NCI-H2227 (cell line): ENCODE measurements at regions not wholly inside any gene's neighbourhood (a gene's known extent, or its start where the extent isn't known, plus 50 kb on each side); places are given as distances from the start of the nearest gene placed in this dataset.
A peak's percentile ranks its signal among the peaks of the same experiment; 100 is the strongest.

Experiments
- DNase-seq: peaks from one replicate; lab custom pipeline; 2025; ENCODE audit not compliant: unreplicated experiment; lab: John Stamatoyannopoulos, UW

DNA sequence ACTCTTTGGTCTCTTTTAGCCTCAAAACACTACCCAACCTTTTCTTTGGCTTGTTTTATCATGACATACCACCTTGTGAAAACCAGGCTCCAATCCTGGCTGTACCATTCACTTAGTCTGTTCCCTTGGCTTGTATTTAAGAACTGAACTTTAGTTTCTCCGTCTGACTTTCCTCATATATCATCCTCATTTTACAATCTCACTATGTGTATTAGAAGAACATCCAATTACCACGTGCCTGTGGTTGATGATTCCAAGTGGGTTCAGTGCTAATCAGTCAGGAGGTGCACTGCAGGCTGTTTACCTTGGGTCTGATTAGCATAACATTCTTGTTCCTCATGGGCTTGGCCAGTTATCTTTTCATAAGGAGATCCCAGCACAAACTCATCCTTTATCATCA, 144.8 kb upstream of the KLF14 start:
- no peak for DNase-seq

DNA sequence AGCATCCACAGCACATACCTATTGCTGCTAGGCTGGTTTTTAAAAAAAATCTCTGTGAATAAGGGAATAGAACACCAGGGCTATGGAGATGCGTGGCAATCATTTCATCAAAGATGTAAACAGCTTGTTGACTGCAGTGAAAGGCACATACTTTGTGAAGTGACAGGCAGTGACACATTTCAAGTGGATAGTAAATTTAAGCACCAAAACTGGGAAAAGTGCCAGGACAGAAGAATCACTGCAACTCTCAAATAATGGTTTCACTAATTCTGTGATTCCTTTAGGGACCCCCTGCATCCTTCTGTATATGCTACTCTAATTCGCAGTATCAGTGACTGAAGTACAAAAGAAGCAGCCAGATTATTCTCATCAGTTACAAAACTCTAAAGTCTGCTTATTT, 145.2 kb upstream of the KLF14 start:
- DNase-seq = peak; percentile 48

DNA sequence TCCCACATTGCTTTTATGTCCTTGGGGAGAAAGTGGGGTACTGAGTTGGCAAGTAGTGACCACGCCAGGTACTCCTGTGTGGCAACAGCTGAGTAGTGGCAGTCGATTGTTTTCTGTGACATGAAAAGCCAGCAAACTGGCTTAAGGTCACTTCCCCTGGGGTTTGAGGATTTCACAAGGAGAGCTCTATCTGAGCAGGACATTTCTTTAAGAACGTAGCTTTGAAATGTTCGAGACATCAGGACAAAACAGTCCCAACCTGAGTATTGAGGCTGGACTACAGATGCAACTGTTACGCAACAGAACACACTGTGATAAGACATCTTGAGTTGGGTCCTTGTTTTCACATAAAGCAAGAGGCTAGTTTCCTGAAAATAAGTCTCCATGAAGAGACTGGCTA, 146.7 kb upstream of the KLF14 start:
- no peak for DNase-seq

DNA sequence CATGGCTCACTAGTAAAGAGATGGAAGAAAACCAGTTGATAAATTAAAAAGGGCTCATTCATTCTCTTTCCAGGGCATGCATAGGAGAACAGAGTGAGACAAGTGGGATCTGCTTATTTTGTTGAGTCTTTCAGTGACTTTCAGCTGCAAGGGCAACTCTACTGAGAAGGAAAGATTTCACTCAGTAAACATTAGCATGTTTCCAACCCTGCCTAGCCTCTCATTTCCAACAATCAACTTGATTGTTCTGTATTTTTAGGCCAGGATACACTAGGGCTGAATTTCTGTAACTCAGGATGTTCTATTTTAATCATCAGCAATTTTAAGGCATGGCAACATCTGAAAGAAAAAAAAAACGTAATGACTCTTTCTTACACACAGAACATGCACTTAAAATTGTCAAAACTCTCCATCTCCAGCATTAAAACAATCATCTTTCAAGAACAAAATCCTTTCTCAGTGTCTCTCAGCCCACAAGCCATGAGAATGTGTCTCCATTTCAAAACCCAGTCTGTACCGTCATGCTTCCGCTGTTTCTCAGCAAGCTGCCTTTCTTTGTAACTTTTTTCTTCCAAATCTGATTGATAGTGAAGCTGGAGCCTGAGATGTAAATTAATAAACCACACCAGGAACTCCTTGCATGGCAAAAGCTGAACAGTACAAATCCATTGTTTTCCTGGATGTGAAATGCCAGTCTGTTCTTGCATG, 147.2 kb upstream of the KLF14 start:
- no peak for DNase-seq

DNA sequence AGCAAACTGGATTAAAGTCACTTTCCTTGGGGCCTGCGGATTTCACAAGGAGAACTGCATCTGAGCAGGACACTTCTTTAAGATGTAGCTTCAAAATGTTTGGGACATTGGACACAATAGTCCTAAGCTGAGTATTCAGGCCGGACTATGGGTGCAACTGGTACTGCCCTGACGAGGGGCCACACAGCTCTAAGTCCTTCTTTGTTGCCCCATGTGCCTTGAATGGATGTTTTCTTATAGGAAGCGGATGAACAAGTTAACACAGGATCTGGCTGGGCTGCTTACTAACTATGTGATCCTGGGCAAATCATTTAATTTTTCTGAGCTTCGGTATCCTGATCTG, 147.8 kb upstream of the KLF14 start:
- no peak for DNase-seq

DNA sequence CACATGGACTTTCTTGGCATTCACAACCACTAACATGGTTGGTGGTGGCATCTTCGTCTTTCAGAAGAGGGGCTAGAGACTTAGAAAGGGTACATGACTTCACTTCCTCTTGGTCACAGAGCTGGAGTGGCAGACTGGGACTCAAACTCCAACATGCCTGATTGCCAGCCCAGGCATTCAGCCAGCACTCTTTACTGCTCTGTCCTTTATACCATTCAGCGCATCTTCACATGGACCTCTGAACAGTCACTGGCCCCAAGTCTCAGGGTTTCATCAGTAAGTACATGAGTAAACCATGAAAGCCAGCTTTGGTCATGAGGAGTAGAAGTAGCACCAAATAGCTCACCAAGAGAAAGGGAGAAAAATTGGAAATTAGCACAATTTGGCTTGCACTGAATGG, 148.4 kb upstream of the KLF14 start:
- no peak for DNase-seq

DNA sequence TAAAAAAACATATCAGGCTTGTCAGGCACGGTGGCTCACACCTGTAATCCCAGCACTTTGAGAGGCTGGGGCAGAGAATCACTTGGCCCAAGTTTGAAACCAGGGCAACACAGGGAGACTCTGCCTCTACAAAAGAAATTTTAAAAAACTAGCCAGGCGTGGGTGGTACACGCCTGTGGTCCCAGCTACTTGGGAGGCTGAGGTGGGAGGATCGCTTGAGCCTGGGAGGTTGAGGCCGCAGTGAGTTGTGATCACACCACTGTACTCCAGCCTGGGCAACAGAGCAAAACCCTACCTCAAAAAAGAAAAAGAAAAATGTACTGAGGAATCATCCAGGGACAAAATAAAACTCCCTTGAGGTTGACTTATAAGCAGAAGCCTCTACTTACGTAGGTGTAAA, 149.9 kb upstream of the KLF14 start:
- no peak for DNase-seq

DNA sequence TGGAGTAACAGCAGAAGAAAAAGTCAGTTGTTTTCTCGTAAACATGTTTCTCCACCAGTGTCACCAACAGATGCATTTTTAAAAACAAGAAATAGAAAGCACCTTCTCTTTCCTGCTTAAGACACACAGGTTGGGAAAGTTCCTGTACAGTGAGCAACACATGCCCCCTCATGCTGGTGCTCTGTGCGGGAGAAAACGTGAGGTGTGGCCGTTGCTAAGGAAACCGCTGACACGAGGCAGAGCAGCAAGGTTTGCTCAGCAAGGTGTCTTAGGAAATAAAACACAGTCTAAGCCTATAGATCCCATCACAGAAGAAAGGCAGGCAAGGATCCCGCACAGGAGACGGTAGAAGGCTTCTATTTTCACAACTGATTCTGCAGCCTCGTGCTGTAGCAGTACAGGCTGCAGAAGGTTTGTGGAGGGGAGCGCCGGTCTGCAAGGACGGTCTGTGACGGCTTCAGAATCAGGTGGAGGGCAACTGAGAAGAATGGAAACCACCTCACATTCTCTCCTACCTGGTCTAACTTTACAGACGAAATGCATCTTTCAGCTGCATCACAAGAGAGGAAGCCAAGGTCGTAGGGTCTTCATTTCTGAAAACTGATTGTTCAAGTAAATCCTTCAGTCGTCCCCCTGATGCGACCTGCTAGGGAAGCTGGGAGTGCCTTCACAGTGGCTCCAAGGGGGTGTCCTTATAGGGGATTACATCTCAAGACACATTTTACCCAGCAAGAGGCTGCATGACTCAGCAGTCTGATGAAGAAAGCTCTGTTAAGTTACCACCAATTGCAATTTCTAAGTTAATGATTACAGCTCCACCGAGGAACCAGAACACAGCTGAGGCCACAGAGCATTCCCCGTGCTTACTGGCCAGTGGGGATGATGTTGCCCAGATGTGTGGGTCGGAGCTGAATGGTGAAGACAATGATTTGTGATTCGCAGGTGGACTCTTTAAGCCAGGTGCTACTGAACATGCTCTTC, 150.7 kb upstream of the KLF14 start:
- DNase-seq = peak; percentile 38

DNA sequence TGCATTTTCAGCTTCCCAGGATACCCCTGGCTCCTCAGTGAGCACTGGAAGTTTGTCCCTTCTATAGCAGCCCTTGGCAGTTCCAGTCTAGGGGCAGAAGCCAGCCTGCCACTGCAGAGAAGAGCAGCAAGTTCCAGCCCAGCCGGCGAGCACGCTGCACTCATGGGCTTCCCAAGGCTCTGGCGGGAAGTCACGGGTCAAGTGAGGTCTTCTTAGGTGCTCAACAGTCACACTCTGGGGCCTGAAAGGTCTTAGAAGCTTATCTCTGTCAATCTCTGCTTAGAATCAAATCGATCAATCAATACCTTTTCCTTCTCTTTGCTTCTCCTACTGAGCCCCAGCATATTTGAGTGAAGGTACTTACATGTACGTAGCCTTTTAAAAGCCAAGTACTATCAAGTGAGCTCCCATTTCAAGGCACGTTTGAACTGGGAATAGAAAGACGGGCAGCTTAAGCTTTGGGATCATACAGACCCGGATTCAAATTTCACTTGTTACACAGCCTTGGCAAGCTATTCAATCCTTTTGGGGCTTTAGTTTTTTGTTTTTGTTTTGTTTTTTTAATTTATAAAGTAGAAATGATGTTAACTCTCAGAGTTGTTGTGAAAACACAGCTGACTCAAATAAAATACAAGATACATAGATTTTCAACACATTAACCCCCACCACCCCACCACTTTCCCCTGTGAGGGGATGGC, 152.6 kb upstream of the KLF14 start:
- DNase-seq = peak; percentile 54

DNA sequence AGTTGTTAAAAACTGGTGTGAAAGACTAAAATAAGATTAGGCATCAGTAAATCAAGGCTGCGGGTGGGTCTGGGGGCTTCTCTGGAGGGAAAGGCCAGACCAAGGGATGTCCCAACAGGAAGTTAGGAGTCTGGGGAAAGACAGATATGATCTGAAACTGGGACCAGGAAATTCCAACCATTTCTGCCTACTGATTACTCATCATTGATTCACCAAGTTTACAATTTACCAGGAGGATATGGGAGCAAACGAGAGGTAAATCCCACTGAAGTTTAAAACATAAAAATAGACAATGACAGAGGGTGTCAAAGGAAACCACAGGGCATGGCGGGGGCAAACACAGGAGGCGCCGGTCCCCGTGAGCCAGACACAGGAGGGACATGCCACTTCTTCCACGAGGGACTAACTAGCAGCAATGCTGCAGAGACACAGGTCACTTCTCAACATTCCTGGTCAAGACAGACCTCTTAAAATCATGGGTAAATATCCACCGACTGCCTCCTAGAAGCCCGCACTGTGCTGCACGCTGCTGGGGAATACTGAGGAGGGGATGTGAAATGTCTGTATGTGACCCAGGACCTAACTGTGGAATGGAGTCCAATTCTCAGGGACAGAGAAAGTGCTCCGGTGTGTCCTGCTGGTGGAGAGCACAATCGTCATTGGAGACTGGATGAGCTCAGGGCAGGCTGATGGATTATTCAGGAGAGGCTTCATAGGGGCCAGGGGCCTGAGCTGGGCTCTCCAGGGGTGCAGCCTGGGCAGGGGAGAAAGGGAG, 153.4 kb upstream of the KLF14 start:
- DNase-seq = no peak

DNA sequence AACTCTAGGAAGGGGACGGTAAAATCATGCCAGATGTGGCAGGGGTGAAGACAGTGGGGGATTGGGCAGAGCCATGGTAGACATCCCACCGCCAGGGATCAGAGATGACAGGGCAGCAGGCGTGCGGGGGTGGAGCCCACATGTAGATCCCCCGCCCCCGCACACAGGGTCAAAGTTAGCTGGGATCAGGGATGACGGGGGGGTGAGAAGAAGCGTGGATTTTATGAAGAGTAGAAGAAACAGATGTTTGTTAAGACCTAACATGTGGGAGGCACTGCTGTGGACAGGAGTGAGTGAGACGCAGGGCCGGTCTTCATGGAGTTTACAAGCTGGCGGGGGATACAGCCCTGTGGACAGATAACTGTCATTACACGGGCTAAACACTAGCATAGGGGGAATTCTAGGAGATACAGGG, 154.0 kb upstream of the KLF14 start:
- DNase-seq = no peak

DNA sequence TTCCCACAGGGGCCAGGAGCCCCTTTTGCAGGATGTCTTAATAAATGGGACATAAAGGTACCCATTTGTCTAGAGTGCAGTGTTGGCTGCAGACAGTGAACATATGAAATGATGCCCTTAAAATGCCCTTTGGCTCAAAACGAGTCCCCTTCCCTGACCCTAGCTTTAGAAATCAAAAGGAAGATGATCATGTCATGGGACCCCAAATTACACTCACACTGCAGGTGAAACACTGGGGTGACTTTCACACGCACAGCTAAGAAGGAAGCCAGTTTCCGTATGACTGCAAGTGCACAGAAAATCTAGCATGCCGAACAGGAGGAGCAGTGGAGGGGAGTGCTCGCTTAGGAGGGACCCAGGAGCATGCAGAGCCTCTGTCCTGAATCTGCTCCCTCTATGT, 154.5 kb upstream of the KLF14 start:
- DNase-seq = no peak

DNA sequence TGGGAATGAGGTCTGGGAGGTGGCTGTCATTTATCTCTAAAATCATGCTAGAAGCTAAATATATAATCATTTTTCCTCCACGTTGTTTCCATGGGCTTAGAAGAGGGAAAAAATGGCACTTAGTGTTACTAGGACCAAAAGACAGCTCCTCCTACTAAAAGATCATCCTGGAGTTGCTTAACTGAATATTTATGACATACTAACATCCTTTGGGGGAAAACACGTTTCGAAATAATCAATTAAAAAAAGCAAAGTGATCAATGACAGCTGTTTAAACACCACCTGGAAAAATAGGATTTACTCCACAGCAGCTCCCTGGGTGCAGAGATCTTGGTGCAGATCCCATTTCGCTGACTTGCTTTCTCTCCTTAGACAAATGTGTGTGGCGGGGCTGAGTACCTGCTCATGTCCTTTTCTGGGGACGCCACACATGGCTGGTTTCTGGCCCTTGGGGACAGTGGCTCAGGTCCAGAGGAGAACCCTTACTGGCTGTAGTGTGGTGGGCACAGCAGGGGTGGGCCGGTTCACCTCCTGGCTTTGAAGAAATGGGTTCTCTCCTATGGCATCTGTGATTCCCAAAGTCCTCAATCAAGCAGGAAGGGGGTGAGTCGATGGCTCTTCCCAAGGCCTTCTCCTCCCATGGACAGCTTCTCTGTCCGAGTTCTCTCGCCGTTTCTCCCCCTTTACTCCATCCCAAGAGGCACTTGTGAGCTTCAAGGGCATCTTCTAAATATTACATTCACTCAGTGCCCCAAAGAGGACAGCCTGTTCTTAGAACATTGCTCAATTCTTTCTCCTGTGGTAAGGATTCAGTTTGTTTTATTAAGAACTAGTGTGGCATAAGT, 156.4 kb upstream of the KLF14 start:
- DNase-seq = no peak

DNA sequence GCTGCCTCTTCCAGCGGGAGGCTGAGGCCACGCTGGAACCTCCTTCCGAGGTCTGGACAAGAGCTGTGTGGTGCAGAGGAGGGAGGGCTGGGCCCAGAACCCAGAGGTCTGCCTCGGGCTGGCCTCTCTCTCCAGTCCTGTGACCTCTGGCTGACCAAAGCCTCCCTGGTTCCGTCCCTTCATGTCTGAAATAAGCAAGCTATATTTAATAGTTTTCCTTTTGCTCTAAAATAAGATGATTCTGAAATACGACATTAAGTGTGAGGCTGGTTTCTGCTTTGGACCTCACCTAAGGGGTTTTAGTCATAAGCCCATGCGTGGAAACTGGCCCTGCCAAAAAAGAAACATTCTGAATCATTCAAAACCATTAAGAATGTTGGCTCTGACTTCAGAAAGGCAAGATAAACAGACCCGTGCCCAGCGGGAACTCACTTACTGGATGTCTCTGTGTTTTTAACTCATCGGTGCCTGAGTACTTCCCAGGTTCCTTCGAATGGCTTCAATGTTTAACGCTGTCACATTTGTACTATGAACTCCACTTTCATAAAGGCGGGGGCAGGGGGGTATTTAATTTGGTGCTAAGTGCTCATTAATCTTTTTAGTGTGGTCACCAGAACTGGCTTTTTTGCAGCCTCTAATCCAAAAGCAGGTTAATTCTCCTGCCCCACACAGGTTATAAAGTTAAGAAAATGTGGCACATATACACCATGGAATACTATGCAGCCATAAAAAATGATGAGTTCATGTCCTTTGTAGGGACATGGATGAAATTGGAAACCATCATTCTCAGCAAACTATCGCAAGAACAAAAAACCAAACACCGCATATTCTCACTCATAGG, 157.5 kb upstream of the KLF14 start:
- no peak for DNase-seq

DNA sequence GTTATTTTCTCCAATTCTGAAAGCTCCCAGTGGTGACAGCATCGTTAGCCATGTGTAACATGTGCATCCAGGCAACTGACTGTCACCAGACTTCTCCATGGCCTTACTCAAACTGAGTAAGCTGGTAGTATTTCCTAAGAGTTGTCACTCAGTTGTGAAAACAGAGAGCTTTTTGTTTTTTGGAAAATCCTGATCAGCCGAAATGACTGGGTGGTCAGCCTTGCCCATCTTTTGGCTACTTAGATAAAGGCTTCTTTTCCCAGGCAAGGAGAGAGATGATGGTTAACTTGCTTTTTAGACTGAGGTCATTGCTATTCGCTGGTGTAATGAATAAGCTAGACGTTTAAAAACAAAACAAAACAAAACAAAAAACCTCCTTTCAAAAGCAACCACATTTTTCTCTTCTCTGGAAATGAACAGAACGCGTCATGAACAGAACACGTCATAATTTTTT, 159.5 kb upstream of the KLF14 start:
- DNase-seq = no peak

DNA sequence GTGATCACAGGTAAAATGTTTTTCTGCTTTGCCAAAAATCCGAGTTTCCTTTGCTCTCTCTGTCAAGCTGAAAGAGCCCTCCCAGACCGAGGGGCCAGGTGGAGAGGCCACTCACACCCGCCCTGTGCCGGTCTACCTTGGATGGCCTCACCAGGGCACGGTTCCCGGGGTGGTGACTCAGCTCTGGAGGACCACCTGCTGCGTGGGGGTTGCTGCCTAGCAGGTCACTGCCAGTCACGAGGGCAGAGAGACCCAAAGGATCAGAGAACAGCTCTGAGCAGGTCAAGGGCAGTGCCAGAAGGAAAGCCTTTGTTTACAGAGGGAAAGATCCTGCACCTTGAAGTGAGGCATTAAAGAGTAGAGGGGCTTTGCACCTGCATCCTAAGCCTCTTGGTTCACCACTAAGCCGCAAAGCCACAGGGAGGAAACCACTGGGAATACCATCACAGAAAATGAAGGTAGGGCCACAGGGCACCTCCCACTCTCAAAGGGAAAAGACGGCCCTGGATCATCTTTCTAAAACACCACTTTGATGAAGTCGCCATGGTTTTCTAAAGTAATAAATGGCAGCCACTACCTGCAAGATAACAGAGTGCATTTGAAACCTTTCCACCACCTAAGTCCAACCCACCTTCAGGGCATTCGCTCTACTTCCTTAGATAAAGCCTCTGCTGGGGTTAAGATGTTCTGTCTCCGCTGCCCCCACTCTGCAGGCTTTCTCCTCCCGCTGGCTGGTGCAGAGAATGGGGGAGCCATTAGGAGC, 160.3 kb upstream of the KLF14 start:
- no peak for DNase-seq

DNA sequence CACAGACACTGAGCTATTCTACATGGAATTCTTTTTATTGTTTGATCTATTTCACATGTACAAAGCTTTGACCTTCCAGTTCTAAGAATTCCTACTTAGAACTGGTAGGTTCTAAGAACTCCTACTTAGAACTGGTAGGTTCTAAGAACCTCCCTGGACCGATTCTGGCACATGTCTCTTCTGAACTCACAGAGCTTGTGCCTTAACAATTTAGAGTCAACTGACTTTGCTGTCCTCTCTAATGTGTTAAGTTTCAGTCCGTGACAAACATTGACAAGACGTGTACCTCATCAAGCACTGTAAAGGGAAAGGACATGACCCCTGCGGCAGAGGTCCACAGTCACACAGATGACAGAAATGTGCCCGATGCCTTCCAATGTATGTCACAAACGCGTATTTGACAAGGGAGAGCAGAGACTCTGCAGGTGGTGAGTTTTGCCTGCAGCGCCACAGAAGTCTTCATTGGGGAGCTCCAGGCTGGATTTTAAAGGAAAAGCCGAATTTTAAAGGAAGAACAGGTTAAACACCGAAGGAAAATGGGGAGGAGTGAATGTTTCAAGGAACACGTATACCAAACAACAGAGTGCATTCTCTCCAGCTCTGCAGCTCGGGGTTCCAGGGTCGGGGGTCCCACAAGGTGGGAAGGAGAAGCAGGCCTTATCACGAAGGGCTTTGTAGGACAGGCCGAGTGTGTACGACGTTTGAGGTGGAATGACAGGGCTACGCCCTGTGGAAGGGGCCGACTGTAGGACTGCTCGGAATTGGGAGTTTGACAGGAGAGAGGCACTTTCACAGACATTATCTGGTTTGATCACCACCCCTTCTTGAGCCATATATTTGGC, 161.1 kb upstream of the KLF14 start:
- no peak for DNase-seq
